Muscle of leg (tissue), 3 donors: ENCODE measurements at regions not wholly inside any gene's neighbourhood (a gene's known extent, or its start where the extent isn't known, plus 50 kb on each side); places are given as distances from the start of the nearest gene placed in this dataset.
A peak's percentile ranks its signal among the peaks of the same experiment; 100 is the strongest.
"Not testable (repeated sequence)": the region's sequence is repeated elsewhere in the genome, so short reads cannot be mapped to it uniquely, and the experiment has no call there.

ENCODE experiments used
- DNase-seq: peaks from one replicate; pipeline ENCODE4 v3.0.0; 2013
- H3K27ac ChIP-seq: one replicate; pipeline ENCODE4 v1.5.1; 2013; ENCODE audit warnings: mild to moderate bottlenecking, low read length, control low read depth
- H3K27me3 ChIP-seq: one replicate; pipeline ENCODE4 v1.6.1; 2013; ENCODE audit warnings: low read length; ENCODE audit not compliant: control insufficient read depth, insufficient read depth
- H3K36me3 ChIP-seq: one replicate; pipeline ENCODE4 v1.6.1; 2013; ENCODE audit warnings: low read length; ENCODE audit not compliant: control insufficient read depth, insufficient read depth
- H3K4me1 ChIP-seq: one replicate; pipeline ENCODE4 v1.6.1; 2013; ENCODE audit warnings: low read length; ENCODE audit not compliant: control insufficient read depth, insufficient read depth
- H3K4me3 ChIP-seq: one replicate; pipeline ENCODE4 v1.5.1; 2013; ENCODE audit warnings: low read length, control low read depth
- H3K9me3 ChIP-seq: replicated peaks from 2 replicates; pipeline ENCODE4 v1.6.1; 2013; ENCODE audit warnings: low read depth, low read length; ENCODE audit not compliant: control insufficient read depth
- WGBS: methylation state at CpG from one replicate; pipeline ENCODE4 v1.1.5; 2013; ENCODE audit warnings: missing lambda C conversion rate; ENCODE audit not compliant: insufficient coverage; 5-methylcytosine and 5-hydroxymethylcytosine counted together

GRCh38 chr6:15014958-15015357, 230.9 kb upstream of the JARID2 start:
- no peaks in the 10 kb centered on the region for H3K36me3 ChIP-seq
- no peak for DNase-seq
- H3K4me1 ChIP-seq = no peaks in the 10 kb centered on the region
- H3K27ac ChIP-seq = no peak overlapping the region
- H3K4me3 ChIP-seq = no peak overlapping the region
- no peaks in the 10 kb centered on the region for H3K9me3 ChIP-seq
- peaks cover 2% of the 10 kb centered on the region for H3K27me3 ChIP-seq
- WGBS = no CpG with 5 or more reads among the region's 1 CpG

GRCh38 chr6:15016813-15017212, 229.1 kb upstream of the JARID2 start:
- Histone ChIP-seq H3K27ac (no peak overlapping the region), H3K27me3 (peaks cover 2% of the 10 kb centered on the region), H3K36me3 (no peaks in the 10 kb centered on the region), H3K4me1 (peaks cover 4% of the 10 kb centered on the region), H3K9me3 (no peaks in the 10 kb centered on the region), H3K4me3 (no peak overlapping the region)
- no peak for DNase-seq
- 100% methylated on average over 1 of the region's 6 CpGs for WGBS

GRCh38 chr6:15017261-15017660, 228.6 kb upstream of the JARID2 start:
- Histone ChIP-seq H3K27me3 (peaks cover 2% of the 10 kb centered on the region), H3K9me3 (no peaks in the 10 kb centered on the region), H3K4me1 (peaks cover 9% of the 10 kb centered on the region), H3K36me3 (no peaks in the 10 kb centered on the region), H3K27ac (no peak overlapping the region), H3K4me3 (no peak overlapping the region)
- 12% methylated on average over 9 of the region's 11 CpGs for WGBS
- no peak for DNase-seq

GRCh38 chr6:15017803-15018202, 228.1 kb upstream of the JARID2 start:
- H3K4me3 ChIP-seq = no peak overlapping the region
- H3K4me1 ChIP-seq = peaks cover 11% of the 10 kb centered on the region
- no peaks in the 10 kb centered on the region for H3K36me3 ChIP-seq
- DNase-seq = no peak
- no peak overlapping the region for H3K27ac ChIP-seq
- 81% methylated on average over 7 of the region's 9 CpGs for WGBS
- H3K27me3 ChIP-seq = peaks cover 2% of the 10 kb centered on the region
- H3K9me3 ChIP-seq = no peaks in the 10 kb centered on the region

- Histone ChIP-seq H3K27ac (no peak overlapping the region), H3K27me3 (peaks cover 2% of the 10 kb centered on the region), H3K36me3 (no peaks in the 10 kb centered on the region), H3K4me1 (peaks cover 11% of the 10 kb centered on the region), H3K4me3 (no peak overlapping the region), H3K9me3 (no peaks in the 10 kb centered on the region)
- DNase-seq = no peak
- WGBS = 100% methylated on average over 1 of the region's 8 CpGs
Observed at GRCh38 chr6:15020119-15020770, 225.6 kb upstream of the JARID2 start.

GRCh38 chr6:15021074-15021473, 224.8 kb upstream of the JARID2 start:
- H3K4me3 ChIP-seq = no peak overlapping the region
- no peak overlapping the region for H3K27ac ChIP-seq
- H3K27me3 ChIP-seq = peaks cover 2% of the 10 kb centered on the region
- H3K9me3 ChIP-seq = no peaks in the 10 kb centered on the region
- 77% methylated on average over 3 of the region's 7 CpGs for WGBS
- no peak for DNase-seq
- peaks cover 11% of the 10 kb centered on the region for H3K4me1 ChIP-seq
- no peaks in the 10 kb centered on the region for H3K36me3 ChIP-seq

- not testable (repeated sequence) for H3K9me3 ChIP-seq, H3K4me3 ChIP-seq, DNase-seq, H3K36me3 ChIP-seq, H3K27ac ChIP-seq, H3K27me3 ChIP-seq
- 95% methylated on average over 4 of the region's 14 CpGs for WGBS
- H3K4me1 ChIP-seq = peaks cover 15% of the 10 kb centered on the region
Observed at GRCh38 chr6:15023018-15023417, 222.9 kb upstream of the JARID2 start.

- H3K27ac ChIP-seq = no peak overlapping the region
- H3K36me3 ChIP-seq = no peaks in the 10 kb centered on the region
- H3K9me3 ChIP-seq = no peaks in the 10 kb centered on the region
- DNase-seq = no peak
- H3K4me3 ChIP-seq = no peak overlapping the region
- WGBS = 93% methylated on average over 5 of the region's 8 CpGs
- H3K27me3 ChIP-seq = no peaks in the 10 kb centered on the region
- H3K4me1 ChIP-seq = peaks cover 15% of the 10 kb centered on the region
Observed at GRCh38 chr6:15023448-15023847, 222.4 kb upstream of the JARID2 start.

GRCh38 chr6:15025446-15025845, 220.4 kb upstream of the JARID2 start:
- no peaks in the 10 kb centered on the region for H3K36me3 ChIP-seq
- DNase-seq = peak; percentile 90
- WGBS = no CpG with 5 or more reads among the region's 3 CpGs
- no peak overlapping the region for H3K4me3 ChIP-seq
- H3K27ac ChIP-seq = no peak overlapping the region
- no peaks in the 10 kb centered on the region for H3K27me3 ChIP-seq
- peaks cover 15% of the 10 kb centered on the region for H3K4me1 ChIP-seq
- H3K9me3 ChIP-seq = no peaks in the 10 kb centered on the region

- WGBS = 10% methylated on average over 2 of the region's 6 CpGs
- H3K36me3 ChIP-seq = no peaks in the 10 kb centered on the region
- DNase-seq = peak; percentile 67
- no peak overlapping the region for H3K4me3 ChIP-seq
- H3K27me3 ChIP-seq = no peaks in the 10 kb centered on the region
- peaks cover 10% of the 10 kb centered on the region for H3K4me1 ChIP-seq
- peak overlapping the region; percentile 23 for H3K27ac ChIP-seq
- H3K9me3 ChIP-seq = no peaks in the 10 kb centered on the region
Observed at GRCh38 chr6:15026832-15027231, 219.0 kb upstream of the JARID2 start.

- no peaks in the 10 kb centered on the region for H3K27me3 ChIP-seq
- H3K27ac ChIP-seq = no peak overlapping the region
- no peak overlapping the region for H3K4me3 ChIP-seq
- H3K9me3 ChIP-seq = no peaks in the 10 kb centered on the region
- H3K36me3 ChIP-seq = no peaks in the 10 kb centered on the region
- WGBS = no CpG with 5 or more reads among the region's 2 CpGs
- H3K4me1 ChIP-seq = peaks cover 4% of the 10 kb centered on the region
- no peak for DNase-seq
Observed at GRCh38 chr6:15027472-15027871, 218.4 kb upstream of the JARID2 start.
